OCI-LY1 (cell line): ENCODE measurements at regions not wholly inside any gene's neighbourhood (a gene's known extent, or its start where the extent isn't known, plus 50 kb on each side); places are given as distances from the start of the nearest gene placed in this dataset.

ENCODE experiments used
- H2AFZ ChIP-seq: fragments of 200-600 bp; sonication (generic), shearing (Covaris generic); 2 replicates; pipeline ENCODE4 v1.6.0; 2014; ENCODE audit warnings: antibody characterized with exemption, mild to moderate bottlenecking, low read length
- H3F3A ChIP-seq: fragments of 200-600 bp; sonication (generic), shearing (Covaris generic); 2 replicates; pipeline ENCODE4 v1.6.0; 2014; ENCODE audit warnings: mild to moderate bottlenecking, antibody characterized with exemption, low read length, moderate library complexity; ENCODE audit not compliant: insufficient read depth
- H3K27ac ChIP-seq: fragments of 200-600 bp; sonication (generic); 2 replicates; pipeline ENCODE4 v1.5.1; 2014; ENCODE audit warnings: low read length, mixed run types, mild to moderate bottlenecking, low read depth; ENCODE audit not compliant: poor library complexity, severe bottlenecking
- H3K27me3 ChIP-seq: fragments of 200-600 bp; sonication (generic); 2 replicates; pipeline ENCODE4 v1.6.0; 2014; ENCODE audit warnings: antibody characterized with exemption, mild to moderate bottlenecking, low read length, moderate library complexity; ENCODE audit not compliant: insufficient read depth
- H3K36me3 ChIP-seq: fragments of 200-600 bp; sonication (generic); 2 replicates; pipeline ENCODE4 v1.6.1; 2014; ENCODE audit warnings: mild to moderate bottlenecking, antibody characterized with exemption, low read length, moderate library complexity, mixed read lengths; ENCODE audit not compliant: insufficient read depth
- H3K4me1 ChIP-seq: fragments of 200-600 bp; sonication (generic); 2 replicates; pipeline ENCODE4 v1.5.1; 2014; ENCODE audit warnings: mild to moderate bottlenecking, low read length, moderate library complexity; ENCODE audit not compliant: insufficient read depth, severe bottlenecking
- H3K4me2 ChIP-seq: fragments of 200-600 bp; sonication (generic), shearing (Covaris generic); 2 replicates; pipeline ENCODE4 v1.6.1; 2014; ENCODE audit warnings: low read length
- H3K4me3 ChIP-seq: fragments of 200-600 bp; sonication (generic); 2 replicates; pipeline ENCODE4 v1.5.1; 2014; ENCODE audit warnings: low read length, low read depth, mild to moderate bottlenecking, mixed read lengths; ENCODE audit not compliant: poor library complexity, severe bottlenecking
- H3K79me2 ChIP-seq: fragments of 200-600 bp; shearing (Covaris generic); 2 replicates; pipeline ENCODE4 v1.6.1; 2016; ENCODE audit warnings: mixed run types, low read length, mixed read lengths; ENCODE audit not compliant: insufficient read depth
- H3K9ac ChIP-seq: fragments of 200-600 bp; sonication (generic), shearing (Covaris generic); 2 replicates; pipeline ENCODE4 v1.6.1; 2014; ENCODE audit warnings: mild to moderate bottlenecking, low read length, mixed read lengths
- H3K9me2 ChIP-seq: fragments of 200-600 bp; sonication (generic), shearing (Covaris generic); 2 replicates; pipeline ENCODE4 v1.6.1; 2014; ENCODE audit warnings: low read depth, mild to moderate bottlenecking, low read length, mixed read lengths
- H3K9me3 ChIP-seq: fragments of 200-600 bp; shearing (Covaris generic); 2 replicates; pipeline ENCODE4 v1.6.1; 2014; ENCODE audit warnings: low read length, mixed read lengths
- H4K20me1 ChIP-seq: fragments of 200-600 bp; sonication (generic), shearing (Covaris generic); 2 replicates; pipeline ENCODE4 v1.6.0; 2016; ENCODE audit warnings: mild to moderate bottlenecking, low read length; ENCODE audit not compliant: insufficient read depth
- CTCF ChIP-seq: fragments of 200-600 bp; sonication (generic), shearing (Covaris generic); IDR thresholded peaks from 2 replicates; pipeline ENCODE4 v1.5.1; 2017; ENCODE audit warnings: mild to moderate bottlenecking, antibody characterized with exemption, low read length, moderate library complexity, mixed read lengths
- EZH2 ChIP-seq: fragments of 200-600 bp; sonication (generic), shearing (Covaris generic); IDR thresholded peaks from 2 replicates; pipeline ENCODE4 v1.8.0; 2017; ENCODE audit warnings: borderline replicate concordance, mixed run types, mild to moderate bottlenecking, antibody characterized with exemption, low read length, moderate library complexity, mixed read lengths

- peaks cover 8% of the 10 kb centered on the region; the same call in 1 of the 2 replicates for H3K36me3 ChIP-seq
- H3K4me2 ChIP-seq: peak overlapping the region; percentile 93
- TF ChIP-seq EZH2 (no peak), CTCF (no peak)
- 0 out of 2 replicates have a peak, but pooled peaks cover 8% of the 10 kb centered on the region for H3K79me2 ChIP-seq
- H3K4me3 ChIP-seq: peak overlapping the region; percentile 65
- no peaks in the 10 kb centered on the region for H3K27me3 ChIP-seq
- no peaks in the 10 kb centered on the region for H3K9me3 ChIP-seq
- H3F3A ChIP-seq: no peaks in the 10 kb centered on the region
- no peaks in the 10 kb centered on the region for H4K20me1 ChIP-seq
- peak overlapping the region; percentile 99 for H3K27ac ChIP-seq
- no peaks in the 10 kb centered on the region for H3K9me2 ChIP-seq
- H3K9ac ChIP-seq: peak overlapping the region; percentile 93
- no peak overlapping the region for H2AFZ ChIP-seq
- peaks cover 100% of the 10 kb centered on the region for H3K4me1 ChIP-seq
These were observed 292.0 kb downstream of the SEC14L1 start for GRCh38 chr17:77432742-77433141.

GRCh38 chr17:77433385-77434135 is 292.8 kb downstream of the SEC14L1 start:
- Histone ChIP-seq H3K79me2 (0 out of 2 replicates have a peak, but pooled peaks cover 8% of the 10 kb centered on the region), H3K4me2 (peak overlapping the region; percentile 93), H3K9ac (peak overlapping the region; percentile 93), H3K9me2 (no peaks in the 10 kb centered on the region), H3K27ac (peak overlapping the region; percentile 99), H4K20me1 (no peaks in the 10 kb centered on the region), H3K9me3 (no peaks in the 10 kb centered on the region), H3K36me3 (peaks cover 8% of the 10 kb centered on the region; the same call in 1 of the 2 replicates), H3K4me1 (peaks cover 100% of the 10 kb centered on the region), H2AFZ (no peak overlapping the region), H3F3A (no peaks in the 10 kb centered on the region), H3K4me3 (peak overlapping the region; percentile 65), H3K27me3 (no peaks in the 10 kb centered on the region)
- TF ChIP-seq EZH2 (no peak), CTCF (no peak)

- TF ChIP-seq EZH2 (no peak), CTCF (no peak)
- Histone ChIP-seq H3K27me3 (no peaks in the 10 kb centered on the region), H3K79me2 (0 out of 2 replicates have a peak, but pooled peaks cover 8% of the 10 kb centered on the region), H3K4me2 (peak overlapping the region; percentile 93), H3K9me2 (no peaks in the 10 kb centered on the region), H3K9ac (peak overlapping the region; percentile 93), H3K4me3 (peak overlapping the region; percentile 65), H3K4me1 (peaks cover 100% of the 10 kb centered on the region), H3K27ac (peak overlapping the region; percentile 99), H3F3A (0 out of 2 replicates have a peak, but pooled peaks cover 3% of the 10 kb centered on the region), H4K20me1 (no peaks in the 10 kb centered on the region), H2AFZ (no peak overlapping the region), H3K9me3 (no peaks in the 10 kb centered on the region), H3K36me3 (peaks cover 8% of the 10 kb centered on the region; the same call in 1 of the 2 replicates)
These were observed 293.7 kb downstream of the SEC14L1 start for GRCh38 chr17:77434136-77435114.
